Esophagus muscularis mucosa (tissue), 4 donors: ENCODE measurements at regions not wholly inside any gene's neighbourhood (a gene's known extent, or its start where the extent isn't known, plus 50 kb on each side); places are given as distances from the start of the nearest gene placed in this dataset.

ENCODE experiments used
- DNase-seq: peaks from one replicate; pipeline ENCODE4 v3.0.0-alpha.2; 2017; ENCODE audit errors: extremely low spot score
- H3K27ac ChIP-seq, 4 donors: fragments of 200-600 bp; sonication (generic); replicated peaks in 1 of 4; 1 replicate in 3 of 4; 2 replicates in 1 of 4; pipeline ENCODE4 v1.5.1; 2016 to 2019; ENCODE audit warnings: mild to moderate bottlenecking in 1 of 4
- H3K27me3 ChIP-seq, 4 donors: fragments of 200-600 bp; sonication (generic); one replicate each; pipeline versions ENCODE4 v1.5.1 to v1.6.0; 2016 to 2019
- H3K36me3 ChIP-seq, 4 donors: fragments of 200-600 bp; sonication (generic); one replicate each; pipeline ENCODE4 v1.5.1; 2016 to 2019
- H3K4me1 ChIP-seq, 4 donors: fragments of 200-600 bp; sonication (generic); one replicate each; pipeline ENCODE4 v1.5.1; 2016 to 2019
- H3K4me3 ChIP-seq, 4 donors: fragments of 200-600 bp; sonication (generic); 1 replicate in 2 of 4; 2 replicates in 2 of 4; pipeline ENCODE4 v1.5.1; 2016 to 2019; ENCODE audit warnings: mild to moderate bottlenecking in 4 of 4, moderate library complexity in 1 of 4
- H3K9me3 ChIP-seq, 4 donors: fragments of 200-600 bp; sonication (generic); 1 replicate in 3 of 4; 2 replicates in 1 of 4; pipeline ENCODE4 v1.5.1; 2016 to 2019
- EP300 ChIP-seq: sonication (generic); formaldehyde crosslinking; IDR thresholded peaks from one replicate; pipeline ENCODE4 v1.6.1; 2017; ENCODE audit warnings: antibody characterized with exemption
- POLR2A ChIP-seq: fragments of 450-650 bp; IDR thresholded peaks from one replicate; pipeline ENCODE4 v1.6.1; 2017; ENCODE audit warnings: antibody characterized with exemption, moderate library complexity, mild to moderate bottlenecking, low read depth
- POLR2AphosphoS5 ChIP-seq, 2 donors: sonication (generic); formaldehyde crosslinking; IDR thresholded peaks; one replicate each; pipeline ENCODE4 v1.6.1; 2017; ENCODE audit warnings: antibody characterized with exemption in 2 of 2
- WGBS: methylation state at CpG from one replicate; pipeline ENCODE4 v1.1.5; 2018; 5-methylcytosine and 5-hydroxymethylcytosine counted together
- intact Hi-C: fragments of 100-400 bp; cut with DNase I; formaldehyde crosslinking; loops from one replicate; pipeline ENCODE4 v1.15.1; 2023
- TF ChIP-seq, protein P1 (sequence below), 3 experiments: fragments of 200-600 bp in 2 of 3; fragments of 450-650 bp in 1 of 3; sonication (generic) in 2 of 3; IDR thresholded peaks; one replicate each; pipeline ENCODE4 v1.5.1; 2017 to 2019; ENCODE audit warnings: antibody characterized with exemption in 3 of 3, mild to moderate bottlenecking in 2 of 3, moderate library complexity in 1 of 3

DNA sequence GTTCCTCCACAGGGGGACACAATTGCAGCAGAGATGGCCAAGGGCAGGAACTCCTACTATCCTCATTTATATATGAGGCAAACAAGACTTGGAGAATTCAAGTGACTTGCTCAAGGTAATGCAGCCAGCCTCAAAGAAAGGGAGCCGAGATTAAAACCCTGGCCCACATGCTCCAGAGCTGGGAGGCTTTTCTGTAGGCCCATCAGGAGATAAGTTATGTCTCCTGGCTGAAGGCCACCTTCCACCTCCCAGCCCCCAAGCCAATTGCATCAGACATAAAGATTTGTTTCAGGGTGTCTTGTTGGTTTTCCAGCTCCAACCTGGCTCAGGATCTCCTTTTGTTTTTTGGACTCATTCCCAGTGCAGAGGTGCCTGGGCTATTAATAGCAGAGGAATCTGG, 59.5 kb downstream of the SMIM38 start:
- peaks cover 0 to 13% (median 0%) of the 10 kb centered on the region in 4 donors for H3K27me3 ChIP-seq
- H3K4me1 ChIP-seq, result peaks cover 0 to 12% (median 3%) of the 10 kb centered on the region in 4 donors
- DNase-seq, result no peak
- H3K4me3 ChIP-seq, result no peak overlapping the region
- no peak overlapping the region for H3K27ac ChIP-seq
- no peaks in the 10 kb centered on the region for H3K36me3 ChIP-seq
- intact Hi-C loops, result no loop called here
- H3K9me3 ChIP-seq, result no peaks in the 10 kb centered on the region
- TF ChIP-seq POLR2A (no peak), EP300 (no peak), POLR2AphosphoS5 (IDR thresholded peaks at IDR 0.05) (no peak)
- TF ChIP-seq, protein P1, sequence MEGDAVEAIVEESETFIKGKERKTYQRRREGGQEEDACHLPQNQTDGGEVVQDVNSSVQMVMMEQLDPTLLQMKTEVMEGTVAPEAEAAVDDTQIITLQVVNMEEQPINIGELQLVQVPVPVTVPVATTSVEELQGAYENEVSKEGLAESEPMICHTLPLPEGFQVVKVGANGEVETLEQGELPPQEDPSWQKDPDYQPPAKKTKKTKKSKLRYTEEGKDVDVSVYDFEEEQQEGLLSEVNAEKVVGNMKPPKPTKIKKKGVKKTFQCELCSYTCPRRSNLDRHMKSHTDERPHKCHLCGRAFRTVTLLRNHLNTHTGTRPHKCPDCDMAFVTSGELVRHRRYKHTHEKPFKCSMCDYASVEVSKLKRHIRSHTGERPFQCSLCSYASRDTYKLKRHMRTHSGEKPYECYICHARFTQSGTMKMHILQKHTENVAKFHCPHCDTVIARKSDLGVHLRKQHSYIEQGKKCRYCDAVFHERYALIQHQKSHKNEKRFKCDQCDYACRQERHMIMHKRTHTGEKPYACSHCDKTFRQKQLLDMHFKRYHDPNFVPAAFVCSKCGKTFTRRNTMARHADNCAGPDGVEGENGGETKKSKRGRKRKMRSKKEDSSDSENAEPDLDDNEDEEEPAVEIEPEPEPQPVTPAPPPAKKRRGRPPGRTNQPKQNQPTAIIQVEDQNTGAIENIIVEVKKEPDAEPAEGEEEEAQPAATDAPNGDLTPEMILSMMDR (IDR thresholded peaks at IDR 0.05), result no peak
- 78% methylated on average over 1 of the region's 1 CpG for WGBS

DNA sequence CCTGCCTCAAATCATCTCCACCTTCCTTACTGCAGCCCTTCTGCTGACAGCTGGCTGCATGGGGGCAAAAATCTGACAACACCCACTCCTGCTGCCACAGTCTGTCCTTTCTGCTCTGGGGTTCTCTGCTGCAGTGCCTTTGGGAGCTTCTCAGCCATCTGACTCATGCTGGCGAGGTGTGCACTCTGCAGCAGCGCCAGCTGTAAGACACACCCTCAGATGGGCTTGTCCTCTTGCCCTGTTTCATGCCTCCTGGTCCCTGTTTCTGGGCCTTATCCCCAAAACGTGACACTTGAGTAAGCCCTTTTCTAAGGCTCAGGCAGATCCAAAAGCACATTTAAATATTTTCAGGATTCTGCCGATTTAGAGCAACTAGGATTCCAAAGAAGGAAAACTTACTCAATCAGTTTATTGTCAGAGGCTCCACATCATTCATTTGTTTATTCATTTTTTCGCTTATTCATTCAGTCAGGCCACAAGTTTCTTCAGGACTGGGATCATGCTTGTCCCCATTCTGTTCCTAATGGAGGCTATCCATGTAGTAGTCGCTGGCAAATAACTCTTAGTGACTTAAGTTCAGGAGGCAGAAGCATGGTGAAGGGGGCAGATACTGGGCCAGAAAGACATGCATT, 60.2 kb downstream of the SMIM38 start:
- WGBS, result 76% methylated on average over 6 of the region's 6 CpGs
- Histone ChIP-seq H3K9me3 (no peaks in the 10 kb centered on the region), H3K36me3 (no peaks in the 10 kb centered on the region), H3K4me3 (no peak overlapping the region), H3K27ac (no peak overlapping the region), H3K27me3 (peaks cover 0 to 16% (median 0%) of the 10 kb centered on the region in 4 donors), H3K4me1 (peaks cover 0 to 12% (median 3%) of the 10 kb centered on the region in 4 donors)
- no peak for TF ChIP-seq POLR2A
- no peak for TF ChIP-seq POLR2AphosphoS5 (IDR thresholded peaks at IDR 0.05)
- no peak for TF ChIP-seq EP300
- TF ChIP-seq, protein P1 (IDR thresholded peaks at IDR 0.05), result no peak
- intact Hi-C loops, result no loop called here
- DNase-seq, result no peak

DNA sequence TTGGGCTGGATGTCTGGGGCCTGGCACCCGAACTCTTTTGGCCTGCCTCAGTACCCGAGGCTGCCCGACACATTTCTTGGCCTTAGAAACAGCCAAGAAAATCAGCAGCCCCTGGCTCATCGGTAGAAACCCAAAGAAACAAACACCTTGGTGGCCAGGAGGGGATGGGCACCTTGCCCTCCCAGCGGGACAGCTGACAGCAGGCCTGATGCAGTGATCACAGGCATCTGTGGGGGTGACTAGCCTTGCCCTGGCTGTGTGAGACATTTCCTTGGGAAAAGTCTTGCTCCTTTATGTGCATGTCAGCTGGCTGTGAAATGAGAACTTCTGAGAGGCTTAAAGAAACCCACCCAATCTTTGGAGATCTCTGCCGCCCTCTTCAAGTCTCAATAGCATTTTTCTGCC, 60.9 kb downstream of the SMIM38 start:
- Histone ChIP-seq H3K4me1 (peaks cover 0 to 11% (median 3%) of the 10 kb centered on the region in 4 donors), H3K4me3 (no peak overlapping the region), H3K36me3 (no peaks in the 10 kb centered on the region), H3K27me3 (peaks cover 0 to 16% (median 0%) of the 10 kb centered on the region in 4 donors), H3K9me3 (no peaks in the 10 kb centered on the region), H3K27ac (no peak overlapping the region)
- TF ChIP-seq POLR2AphosphoS5 (IDR thresholded peaks at IDR 0.05) (no peak), EP300 (no peak), POLR2A (no peak)
- TF ChIP-seq, protein P1 (IDR thresholded peaks at IDR 0.05), result no peak
- intact Hi-C loops, result no loop called here
- DNase-seq, result no peak
- WGBS, result 90% methylated on average over 6 of the region's 6 CpGs

DNA sequence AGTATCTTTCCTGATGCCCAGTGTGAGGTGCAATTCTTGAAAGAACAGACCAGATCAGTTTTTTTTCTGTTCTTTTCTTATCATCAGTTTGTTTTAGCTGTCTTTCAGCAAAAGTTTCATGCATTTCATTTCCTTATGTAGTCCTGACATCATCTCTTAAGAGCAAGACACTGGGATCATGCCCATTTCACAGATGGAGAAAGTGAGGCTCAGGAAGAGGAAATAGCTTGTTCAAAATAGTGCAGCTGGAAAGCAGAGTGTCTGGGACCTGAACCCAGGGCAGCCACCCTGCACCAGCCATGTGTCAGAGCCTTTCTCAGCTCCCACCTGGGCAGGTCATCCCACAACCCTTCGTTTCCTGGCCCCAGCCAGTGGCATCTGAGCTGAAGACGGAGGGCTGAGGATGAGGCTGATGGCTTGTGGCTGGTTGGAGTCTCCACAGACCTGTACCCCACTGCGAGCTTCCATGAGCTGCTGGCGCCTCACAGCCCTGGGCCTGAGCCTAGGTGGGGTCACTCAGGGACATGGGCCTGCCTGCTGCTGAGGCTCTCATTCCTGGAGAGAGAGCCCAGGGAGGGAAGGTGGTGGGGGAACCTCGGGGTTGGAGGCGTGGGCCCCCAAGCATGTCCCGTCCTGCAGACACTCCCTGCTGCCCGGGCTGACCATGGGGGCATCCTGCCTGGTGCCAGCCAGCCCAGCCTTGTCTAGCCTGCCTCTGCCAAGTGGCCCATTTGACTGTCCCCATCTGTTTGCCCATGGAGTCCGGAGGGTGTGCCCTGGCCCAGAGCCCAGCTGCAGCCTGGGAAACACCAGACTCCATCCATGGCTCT, 61.8 kb downstream of the SMIM38 start:
- peaks cover 0 to 8% (median 0%) of the 10 kb centered on the region in 4 donors for H3K27me3 ChIP-seq
- no peaks in the 10 kb centered on the region for H3K36me3 ChIP-seq
- no peaks in the 10 kb centered on the region for H3K9me3 ChIP-seq
- 79% methylated on average over 3 of the region's 9 CpGs for WGBS
- H3K4me1 ChIP-seq, result peaks cover 0 to 6% (median 2%) of the 10 kb centered on the region in 4 donors
- H3K27ac ChIP-seq, result no peak overlapping the region
- intact Hi-C loops, result no loop called here
- no peak for DNase-seq
- TF ChIP-seq, protein P1 (IDR thresholded peaks at IDR 0.05), result no peak
- no peak for TF ChIP-seq POLR2A
- no peak for TF ChIP-seq POLR2AphosphoS5 (IDR thresholded peaks at IDR 0.05)
- TF ChIP-seq EP300, result no peak
- H3K4me3 ChIP-seq, result no peak overlapping the region
